ENCODE measurements at regions not wholly inside any gene's neighbourhood (a gene's known extent, or its start where the extent isn't known, plus 50 kb on each side); places are given as distances from the start of the nearest gene placed in this dataset.
A peak's percentile ranks its signal among the peaks of the same experiment; 100 is the strongest.

- TF ChIP-seq POLR2AphosphoS5 (IDR thresholded peaks at IDR 0.05; ENCODE audit: insufficient read depth, low read depth, low read length), result peak; percentile 6
- TF ChIP-seq POLR2A (IDR thresholded peaks at IDR 0.05; ENCODE audit: low read depth, low read length), result no peak
- TF ChIP-seq, protein P1, sequence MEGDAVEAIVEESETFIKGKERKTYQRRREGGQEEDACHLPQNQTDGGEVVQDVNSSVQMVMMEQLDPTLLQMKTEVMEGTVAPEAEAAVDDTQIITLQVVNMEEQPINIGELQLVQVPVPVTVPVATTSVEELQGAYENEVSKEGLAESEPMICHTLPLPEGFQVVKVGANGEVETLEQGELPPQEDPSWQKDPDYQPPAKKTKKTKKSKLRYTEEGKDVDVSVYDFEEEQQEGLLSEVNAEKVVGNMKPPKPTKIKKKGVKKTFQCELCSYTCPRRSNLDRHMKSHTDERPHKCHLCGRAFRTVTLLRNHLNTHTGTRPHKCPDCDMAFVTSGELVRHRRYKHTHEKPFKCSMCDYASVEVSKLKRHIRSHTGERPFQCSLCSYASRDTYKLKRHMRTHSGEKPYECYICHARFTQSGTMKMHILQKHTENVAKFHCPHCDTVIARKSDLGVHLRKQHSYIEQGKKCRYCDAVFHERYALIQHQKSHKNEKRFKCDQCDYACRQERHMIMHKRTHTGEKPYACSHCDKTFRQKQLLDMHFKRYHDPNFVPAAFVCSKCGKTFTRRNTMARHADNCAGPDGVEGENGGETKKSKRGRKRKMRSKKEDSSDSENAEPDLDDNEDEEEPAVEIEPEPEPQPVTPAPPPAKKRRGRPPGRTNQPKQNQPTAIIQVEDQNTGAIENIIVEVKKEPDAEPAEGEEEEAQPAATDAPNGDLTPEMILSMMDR (IDR thresholded peaks at IDR 0.05; ENCODE audit: extremely low read depth in 1 of 2, insufficient read depth in 1 of 2, low read depth in 1 of 2, low read length in 2 of 2), result no peak
Measured at GRCh38 chr12:65632131-65632855, 192.0 kb upstream of the HMGA2 start.
